H1 (cell line): ENCODE measurements at regions not wholly inside any gene's neighbourhood (a gene's known extent, or its start where the extent isn't known, plus 50 kb on each side); places are given as distances from the start of the nearest gene placed in this dataset.

Source experiments
- CTCF ChIA-PET: fragments of 300-600 bp; sonication (Branson Sonifier 250); formaldehyde crosslinking; loops from one replicate; lab custom pipeline; 2021; ENCODE audit not compliant: partially characterized antibody; lab: Charles Lee
- POLR2A ChIA-PET: fragments of 300-600 bp; sonication (Branson Sonifier 250); formaldehyde crosslinking; loops from one replicate; lab custom pipeline; 2021; ENCODE audit warnings: inconsistent platforms; ENCODE audit not compliant: partially characterized antibody; lab: Charles Lee
- DNase-seq, 2 experiments: peaks; one replicate each; pipeline versions ENCODE4 v3.0.0 to v3.0.0-alpha.2; 2010 to 2022; ENCODE audit warnings: low spot score in 2 of 2, low read depth in 1 of 2, mixed read lengths in 1 of 2
- FAIRE-seq: peaks from 2 replicates; lab custom pipeline; 2011; peaks lifted over from hg19 to GRCh38; lab: Jason Lieb, UNC
- H2AFZ ChIP-seq: 2 replicates; pipeline ENCODE4 v1.8.1; 2012; ENCODE audit warnings: low read length, inconsistent platforms
- H2AK5ac ChIP-seq: 2 replicates; pipeline ENCODE4 v1.6.1; 2013; ENCODE audit warnings: low read depth, low read length
- H2BK120ac ChIP-seq: replicated peaks from 2 replicates; pipeline ENCODE3; 2013; ENCODE audit warnings: low read depth, low read length, inconsistent platforms
- H2BK12ac ChIP-seq: 2 replicates; pipeline ENCODE4 v1.6.1; 2013; ENCODE audit warnings: low read depth, low read length
- H2BK15ac ChIP-seq: 2 replicates; pipeline ENCODE4 v1.6.1; 2013; ENCODE audit warnings: low read length
- H2BK20ac ChIP-seq: 2 replicates; pipeline ENCODE4 v1.6.1; 2013; ENCODE audit warnings: low read length
- H2BK5ac ChIP-seq: 2 replicates; pipeline ENCODE4 v1.6.1; 2013; ENCODE audit warnings: low read depth, low read length
- H3K14ac ChIP-seq: 2 replicates; pipeline ENCODE4 v1.6.1; 2013; ENCODE audit warnings: inconsistent platforms; ENCODE audit not compliant: insufficient read length
- H3K18ac ChIP-seq: 2 replicates; pipeline ENCODE4 v1.6.1; 2013; ENCODE audit warnings: low read length; ENCODE audit errors: extremely low read depth
- H3K23ac ChIP-seq: 2 replicates; pipeline ENCODE4 v1.6.1; 2013; ENCODE audit warnings: inconsistent platforms; ENCODE audit not compliant: insufficient read length
- H3K23me2 ChIP-seq: 2 replicates; pipeline ENCODE4 v1.6.1; 2013; ENCODE audit warnings: low read depth, low read length
- H3K27ac ChIP-seq: 2 replicates; pipeline ENCODE4 v1.6.1; 2011; ENCODE audit warnings: low read depth, low read length, inconsistent platforms
- H3K27me3 ChIP-seq, 4 experiments: replicated peaks in 1 of 4; 1 replicate in 1 of 4; 2 replicates in 3 of 4; pipeline versions ENCODE4 v1.6.1 to v1.8.1; 2011 to 2013; ENCODE audit warnings: low read length in 3 of 4, mild to moderate bottlenecking in 3 of 4, inconsistent platforms in 2 of 4, mixed read lengths in 2 of 4, moderate library complexity in 1 of 4; ENCODE audit not compliant: control insufficient read depth in 3 of 4, insufficient read depth in 3 of 4; ENCODE audit errors: extremely low read depth in 1 of 4
- H3K36me3 ChIP-seq, 4 experiments: 2 replicates each; pipeline versions ENCODE4 v1.6.1 to v1.8.1; 2011 to 2013; ENCODE audit warnings: mild to moderate bottlenecking in 4 of 4, low read length in 3 of 4, moderate library complexity in 2 of 4, control low read depth in 1 of 4, inconsistent platforms in 1 of 4; ENCODE audit not compliant: insufficient read depth in 4 of 4, control insufficient read depth in 2 of 4
- H3K4ac ChIP-seq: replicated peaks from 2 replicates; pipeline ENCODE3; 2013; ENCODE audit warnings: low read length, low read depth, mixed read lengths, inconsistent platforms; ENCODE audit not compliant: insufficient read length
- H3K4me1 ChIP-seq, 4 experiments: replicated peaks in 1 of 4; 1 replicate in 1 of 4; 2 replicates in 3 of 4; pipeline versions ENCODE4 v1.6.1 to v1.8.1; 2011 to 2013; ENCODE audit warnings: low read length in 3 of 4, inconsistent platforms in 2 of 4, mixed read lengths in 1 of 4; ENCODE audit not compliant: insufficient read depth in 4 of 4, control insufficient read depth in 3 of 4
- H3K4me2 ChIP-seq, 2 experiments: 2 replicates each; pipeline versions ENCODE4 v1.6.1 to v1.8.1; 2011 to 2013; ENCODE audit warnings: low read depth in 2 of 2, low read length in 2 of 2, control low read depth in 1 of 2, inconsistent platforms in 1 of 2, mild to moderate bottlenecking in 1 of 2; ENCODE audit not compliant: insufficient read depth in 1 of 2
- H3K4me3 ChIP-seq, 4 experiments: fragments of 200-600, 300-600 bp in 1 of 4; sonication (generic), shearing (Covaris generic), sonication (Bioruptor Twin) in 1 of 4; 2 replicates each; pipeline versions ENCODE4 v1.5.1 to v1.8.1; 2011 to 2016; ENCODE audit warnings: low read length in 4 of 4, low read depth in 3 of 4, control low read depth in 2 of 4, inconsistent platforms in 2 of 4, mild to moderate bottlenecking in 2 of 4, mixed read lengths in 1 of 4, moderate library complexity in 1 of 4; ENCODE audit not compliant: insufficient read depth in 2 of 4; ENCODE audit errors: extremely low read depth in 1 of 4
- H3K56ac ChIP-seq: replicated peaks from 2 replicates; pipeline ENCODE3; 2013; ENCODE audit warnings: low read depth, mild to moderate bottlenecking, mixed read lengths, low read length, inconsistent platforms; ENCODE audit not compliant: insufficient read length
- H3K79me1 ChIP-seq: 2 replicates; pipeline ENCODE4 v1.6.1; 2013; ENCODE audit warnings: low read depth, low read length, control low read depth
- H3K79me2 ChIP-seq, 2 experiments: 2 replicates each; pipeline versions ENCODE4 v1.6.1 to v1.8.1; 2012 to 2013; ENCODE audit warnings: low read length in 2 of 2, mild to moderate bottlenecking in 2 of 2, inconsistent platforms in 1 of 2; ENCODE audit not compliant: insufficient read depth in 2 of 2, control insufficient read depth in 1 of 2
- H3K9ac ChIP-seq, 4 experiments: replicated peaks in 1 of 4; 1 replicate in 1 of 4; 2 replicates in 3 of 4; pipeline versions ENCODE4 v1.6.1 to v1.8.1; 2011 to 2013; ENCODE audit warnings: low read depth in 3 of 4, low read length in 3 of 4, control low read depth in 2 of 4, mild to moderate bottlenecking in 2 of 4, moderate library complexity in 2 of 4, inconsistent platforms in 1 of 4; ENCODE audit errors: extremely low read depth in 1 of 4
- H3K9me3 ChIP-seq, 2 experiments: 2 replicates each; pipeline versions ENCODE4 v1.6.1 to v1.8.1; 2012 to 2013; ENCODE audit warnings: mild to moderate bottlenecking in 2 of 2, moderate library complexity in 2 of 2, control low read depth in 1 of 2, inconsistent platforms in 1 of 2, low read depth in 1 of 2, low read length in 1 of 2, mixed read lengths in 1 of 2; ENCODE audit not compliant: insufficient read depth in 2 of 2
- H4K20me1 ChIP-seq, 2 experiments: replicated peaks in 1 of 2; 2 replicates each; pipeline versions ENCODE3 to v1.8.1; 2011 to 2013; ENCODE audit warnings: inconsistent platforms in 2 of 2, low read length in 2 of 2, mild to moderate bottlenecking in 1 of 2; ENCODE audit not compliant: insufficient read depth in 2 of 2, control insufficient read depth in 1 of 2
- H4K5ac ChIP-seq: 2 replicates; pipeline ENCODE4 v1.6.1; 2013; ENCODE audit warnings: low read length, low read depth, mixed read lengths, inconsistent platforms; ENCODE audit not compliant: insufficient read length
- H4K8ac ChIP-seq: 2 replicates; pipeline ENCODE4 v1.8.0; 2013; ENCODE audit warnings: mild to moderate bottlenecking, moderate library complexity, low read length, inconsistent platforms; ENCODE audit not compliant: insufficient read depth; ENCODE audit errors: extremely low read depth
- H4K91ac ChIP-seq: replicated peaks from 2 replicates; pipeline ENCODE3; 2013; ENCODE audit warnings: low read length, mixed read lengths, inconsistent platforms; ENCODE audit not compliant: insufficient read length
- ASH2L ChIP-seq: fragments of 200-600, 300-600 bp; sonication (generic); IDR thresholded peaks from one replicate; pipeline ENCODE4 v1.7.1; 2017; ENCODE audit warnings: low read length
- CHD2 ChIP-seq: IDR thresholded peaks from 2 replicates; pipeline ENCODE4 v1.6.1; 2012; ENCODE audit warnings: low read length, improper control_type of control experiment
- EGR1 ChIP-seq: IDR thresholded peaks from 2 replicates; pipeline ENCODE4 v1.6.1; 2011; ENCODE audit warnings: low read depth, low read length, borderline replicate concordance
- EP300 ChIP-seq, 2 experiments: IDR thresholded peaks; 1 replicate in 1 of 2; 2 replicates in 1 of 2; pipeline ENCODE4 v1.6.1; 2011 to 2012; ENCODE audit warnings: low read depth in 2 of 2, low read length in 2 of 2, mild to moderate bottlenecking in 2 of 2, borderline replicate concordance in 1 of 2, inconsistent platforms in 1 of 2, moderate library complexity in 1 of 2
- FOSL1 ChIP-seq: IDR thresholded peaks from 2 replicates; pipeline ENCODE4 v1.6.1; 2011; ENCODE audit warnings: mild to moderate bottlenecking, low read depth, low read length, moderate library complexity; ENCODE audit not compliant: insufficient read depth
- JUND ChIP-seq: IDR thresholded peaks from 2 replicates; pipeline ENCODE4 v1.6.1; 2011; ENCODE audit warnings: mild to moderate bottlenecking, improper control_type of control experiment, low read length
- POLR2A ChIP-seq, 2 experiments: IDR thresholded peaks; 1 replicate in 1 of 2; 2 replicates in 1 of 2; pipeline ENCODE4 v1.6.1; 2011; ENCODE audit warnings: low read depth in 2 of 2, low read length in 2 of 2, mild to moderate bottlenecking in 2 of 2; ENCODE audit errors: control extremely low read depth in 1 of 2
- SAP30 ChIP-seq: fragments of 300-600 bp; sonication (generic); IDR thresholded peaks from 2 replicates; pipeline ENCODE4 v1.7.1; 2012; ENCODE audit warnings: low read length, moderate library complexity, mild to moderate bottlenecking, inconsistent platforms; ENCODE audit not compliant: insufficient read depth, insufficient replicate concordance
- SRF ChIP-seq: IDR thresholded peaks from 2 replicates; pipeline ENCODE4 v1.6.1; 2011; ENCODE audit warnings: mild to moderate bottlenecking, low read depth, low read length, moderate library complexity
- TAF7 ChIP-seq: optimal IDR thresholded peaks from 2 replicates; pipeline ENCODE3; 2011; ENCODE audit warnings: low read depth, mild to moderate bottlenecking, inconsistent platforms, low read length, moderate library complexity, borderline replicate concordance
- TCF12 ChIP-seq: IDR thresholded peaks from 2 replicates; pipeline ENCODE4 v1.6.1; 2011; ENCODE audit warnings: low read depth, mild to moderate bottlenecking, low read length
- WGBS, 2 experiments: shearing (Covaris generic) in 1 of 2; methylation state at CpG; one replicate each; pipeline versions ENCODE4 v1.1.6 to v1.1.7; 2013 to 2015; ENCODE audit warnings: low lambda C conversion rate in 2 of 2, mixed read lengths in 2 of 2, inconsistent platforms in 1 of 2, low coverage in 1 of 2, missing lambda C conversion rate in 1 of 2; ENCODE audit not compliant: insufficient replicate concordance in 2 of 2, insufficient coverage in 1 of 2, insufficient read length in 1 of 2; ENCODE audit errors: extremely low coverage in 1 of 2, missing lambda C conversion rate in 1 of 2; 5-methylcytosine and 5-hydroxymethylcytosine counted together
- TF ChIP-seq, protein P1 (sequence below): IDR thresholded peaks from 2 replicates; pipeline ENCODE4 v1.6.1; 2012; ENCODE audit warnings: low read length, inconsistent platforms
- TF ChIP-seq, protein P2 (sequence below): IDR thresholded peaks from 2 replicates; pipeline ENCODE4 v1.6.1; 2012; ENCODE audit warnings: inconsistent platforms

DNA sequence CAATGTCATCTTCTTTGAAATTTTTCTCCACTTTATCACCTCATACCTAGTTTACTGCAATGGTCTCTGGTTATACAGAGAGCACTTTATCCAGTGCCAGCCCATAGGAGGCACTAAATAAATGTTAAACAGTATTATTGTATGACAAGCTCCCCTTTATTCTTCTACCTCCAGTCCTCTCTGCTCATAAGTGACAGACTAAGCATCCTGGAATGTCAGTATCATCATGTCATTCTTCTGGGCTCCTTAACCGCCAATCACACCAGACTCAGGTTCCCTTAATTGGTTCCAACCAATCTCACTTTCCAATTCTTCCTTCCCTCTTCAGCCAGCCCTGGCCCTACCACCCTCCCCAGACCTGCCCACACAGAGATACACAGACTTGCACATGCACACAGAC lies 93.1 kb downstream of the RPL27A start:
- 100% methylated on average over 1 of the region's 1 CpG; no CpG with 5 or more reads in 1 of the 2 experiments for WGBS, 2 experiments
- no peak overlapping the region for H3K4ac ChIP-seq
- no peak overlapping the region for H2BK5ac ChIP-seq
- H2BK120ac ChIP-seq: no peak overlapping the region
- no peak overlapping the region for H2AFZ ChIP-seq
- ChIA-PET POLR2A (no interaction called here), CTCF (interaction anchor here (0.8 kb wide), 1 partner anchor 15 kb away, joined by 3 read pairs; no protein-coding TSS in a partner anchor)
- FAIRE-seq (no peak), DNase-seq (no peak)
- H2BK15ac ChIP-seq: no peak overlapping the region
- H3K79me1 ChIP-seq: peaks cover 2% of the 10 kb centered on the region; the same call in 1 of the 2 replicates
- no peak overlapping the region for H4K5ac ChIP-seq
- no peaks in the 10 kb centered on the region for H3K23me2 ChIP-seq
- H3K9ac ChIP-seq: no peak overlapping the region
- no peak overlapping the region for H3K14ac ChIP-seq
- no peak overlapping the region for H3K4me2 ChIP-seq
- no peaks in the 10 kb centered on the region for H3K27me3 ChIP-seq
- no peak overlapping the region for H3K4me3 ChIP-seq
- peaks cover 0 to 5% (median 4%) of the 10 kb centered on the region in 4 experiments; a peak in 2 of 7 replicates for H3K4me1 ChIP-seq
- H2BK12ac ChIP-seq: no peak overlapping the region
- H3K27ac ChIP-seq: no peak overlapping the region
- no peak overlapping the region for H3K56ac ChIP-seq
- no peak overlapping the region for H3K18ac ChIP-seq
- H2AK5ac ChIP-seq: no peak overlapping the region
- no peaks in the 10 kb centered on the region for H4K20me1 ChIP-seq
- no peak overlapping the region for H2BK20ac ChIP-seq
- no peaks in the 10 kb centered on the region for H3K36me3 ChIP-seq
- H4K8ac ChIP-seq: no peak overlapping the region
- H3K79me2 ChIP-seq: no peaks in the 10 kb centered on the region
- H3K23ac ChIP-seq: no peak overlapping the region
- no peak overlapping the region for H4K91ac ChIP-seq
- H3K9me3 ChIP-seq: no peaks in the 10 kb centered on the region
- TF ChIP-seq EGR1: no peak
- TF ChIP-seq, protein P1, sequence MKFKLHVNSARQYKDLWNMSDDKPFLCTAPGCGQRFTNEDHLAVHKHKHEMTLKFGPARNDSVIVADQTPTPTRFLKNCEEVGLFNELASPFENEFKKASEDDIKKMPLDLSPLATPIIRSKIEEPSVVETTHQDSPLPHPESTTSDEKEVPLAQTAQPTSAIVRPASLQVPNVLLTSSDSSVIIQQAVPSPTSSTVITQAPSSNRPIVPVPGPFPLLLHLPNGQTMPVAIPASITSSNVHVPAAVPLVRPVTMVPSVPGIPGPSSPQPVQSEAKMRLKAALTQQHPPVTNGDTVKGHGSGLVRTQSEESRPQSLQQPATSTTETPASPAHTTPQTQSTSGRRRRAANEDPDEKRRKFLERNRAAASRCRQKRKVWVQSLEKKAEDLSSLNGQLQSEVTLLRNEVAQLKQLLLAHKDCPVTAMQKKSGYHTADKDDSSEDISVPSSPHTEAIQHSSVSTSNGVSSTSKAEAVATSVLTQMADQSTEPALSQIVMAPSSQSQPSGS: no peak
- no peak for TF ChIP-seq SAP30
- TF ChIP-seq ASH2L: no peak
- TF ChIP-seq EP300 (IDR thresholded peaks at IDR 0.05; ENCODE audit: borderline replicate concordance in 1 of 2, low read depth in 2 of 2, low read length in 2 of 2): no peak
- no peak for TF ChIP-seq CHD2
- no peak for TF ChIP-seq TCF12
- no peak for TF ChIP-seq FOSL1
- TF ChIP-seq POLR2A (IDR thresholded peaks at IDR 0.05; ENCODE audit: control extremely low read depth in 1 of 2, low read depth in 2 of 2, low read length in 2 of 2): no peak
- TF ChIP-seq TAF7: no peak
- no peak for TF ChIP-seq JUND
- TF ChIP-seq SRF: no peak
- TF ChIP-seq, protein P2, sequence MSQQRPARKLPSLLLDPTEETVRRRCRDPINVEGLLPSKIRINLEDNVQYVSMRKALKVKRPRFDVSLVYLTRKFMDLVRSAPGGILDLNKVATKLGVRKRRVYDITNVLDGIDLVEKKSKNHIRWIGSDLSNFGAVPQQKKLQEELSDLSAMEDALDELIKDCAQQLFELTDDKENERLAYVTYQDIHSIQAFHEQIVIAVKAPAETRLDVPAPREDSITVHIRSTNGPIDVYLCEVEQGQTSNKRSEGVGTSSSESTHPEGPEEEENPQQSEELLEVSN: no peak
